Suppressor macrophage treated with lipopolysaccharide for 4 hours (primary cell): ENCODE measurements at regions not wholly inside any gene's neighbourhood (a gene's known extent, or its start where the extent isn't known, plus 50 kb on each side); places are given as distances from the start of the nearest gene placed in this dataset.
A peak's percentile ranks its signal among the peaks of the same experiment; 100 is the strongest.
"Not testable (repeated sequence)": the region's sequence is repeated elsewhere in the genome, so short reads cannot be mapped to it uniquely, and the experiment has no call there.

Experiments
- DNase-seq: peaks from one replicate; pipeline ENCODE4 v3.0.0-alpha.2; 2020

DNA sequence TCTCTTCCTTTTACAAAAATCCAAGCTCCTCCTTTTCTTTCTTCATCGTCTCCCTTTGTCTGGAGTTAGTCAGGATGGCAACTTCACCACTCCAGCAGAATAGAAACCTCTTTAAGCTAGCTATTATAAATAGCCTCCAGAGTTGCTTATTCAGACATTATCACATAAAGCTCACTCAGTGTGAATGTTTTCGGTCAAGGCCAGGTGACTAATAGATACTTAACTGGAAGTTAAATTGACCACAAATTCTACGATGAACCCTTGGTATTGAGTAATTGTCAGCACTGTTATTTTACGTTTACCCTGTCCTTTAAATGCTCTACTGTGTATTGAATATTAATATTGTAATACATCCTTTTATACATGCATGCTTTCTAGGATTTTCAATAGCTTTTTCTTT lies 340.4 kb downstream of the OTUD1 start:
- peak; percentile 2 for DNase-seq

GRCh38 chr10:23780331-23780730 lies 341.5 kb downstream of the OTUD1 start:
- peak; percentile 2 for DNase-seq

- no peak for DNase-seq
These were observed 347.7 kb downstream of the OTUD1 start for GRCh38 chr10:23786594-23786993.

DNA sequence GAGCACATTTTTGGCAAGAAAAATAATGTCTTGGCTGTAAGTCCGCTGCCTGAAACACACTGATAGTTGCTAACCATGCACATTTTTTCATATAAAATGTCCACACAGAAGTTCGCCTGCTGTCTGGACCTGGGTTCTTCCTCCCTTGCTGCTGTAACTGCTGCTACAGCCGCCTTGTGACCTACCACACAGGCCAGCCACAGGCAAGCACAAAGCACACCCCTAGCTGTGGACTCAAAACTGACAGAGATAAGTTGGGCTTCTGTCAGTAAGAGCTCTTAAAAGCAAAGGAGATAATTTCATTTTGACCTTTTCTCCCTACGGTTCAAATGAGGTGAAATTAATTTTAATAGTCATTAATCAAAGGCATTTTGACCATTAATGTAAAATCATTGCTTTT lies 354.7 kb downstream of the OTUD1 start:
- DNase-seq: no peak

- DNase-seq: not testable (repeated sequence)
These were observed 358.6 kb downstream of the OTUD1 start for GRCh38 chr10:23797452-23797851.

- DNase-seq: no peak
These were observed 365.2 kb downstream of the OTUD1 start for GRCh38 chr10:23804125-23804524.

- no peak for DNase-seq
These were observed 374.8 kb downstream of the OTUD1 start for GRCh38 chr10:23813687-23814086.

- DNase-seq: no peak
These were observed 379.6 kb downstream of the OTUD1 start for GRCh38 chr10:23818484-23818883.

- no peak for DNase-seq
These were observed 381.9 kb downstream of the OTUD1 start for GRCh38 chr10:23820792-23821191.

- DNase-seq: no peak
These were observed 384.1 kb upstream of the KIAA1217 start for GRCh38 chr10:23824822-23825221.

- no peak for DNase-seq
These were observed 382.5 kb upstream of the KIAA1217 start for GRCh38 chr10:23826421-23826820.

GRCh38 chr10:23829556-23829955 lies 379.4 kb upstream of the KIAA1217 start:
- no peak for DNase-seq

DNA sequence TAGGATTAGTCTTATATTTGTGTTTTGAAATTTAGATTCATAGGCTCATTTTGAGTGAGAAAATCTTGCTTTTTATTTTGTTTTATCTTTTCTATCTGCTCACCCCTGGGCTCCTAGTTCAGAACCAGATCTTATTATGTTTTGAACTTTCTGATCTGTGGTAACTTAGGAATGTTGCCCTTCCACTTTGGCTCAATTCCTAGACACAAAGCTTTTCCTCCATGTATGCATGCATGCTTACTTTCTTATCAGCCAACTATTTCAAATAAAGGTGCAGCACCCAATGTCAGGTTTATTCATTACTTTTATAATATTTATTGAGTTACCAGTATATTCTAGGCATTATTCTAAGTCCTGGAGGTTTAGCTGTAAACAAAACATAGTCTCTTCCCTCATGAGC lies 374.8 kb upstream of the KIAA1217 start:
- DNase-seq: no peak

GRCh38 chr10:23850631-23851030 lies 358.3 kb upstream of the KIAA1217 start:
- no peak for DNase-seq

DNA sequence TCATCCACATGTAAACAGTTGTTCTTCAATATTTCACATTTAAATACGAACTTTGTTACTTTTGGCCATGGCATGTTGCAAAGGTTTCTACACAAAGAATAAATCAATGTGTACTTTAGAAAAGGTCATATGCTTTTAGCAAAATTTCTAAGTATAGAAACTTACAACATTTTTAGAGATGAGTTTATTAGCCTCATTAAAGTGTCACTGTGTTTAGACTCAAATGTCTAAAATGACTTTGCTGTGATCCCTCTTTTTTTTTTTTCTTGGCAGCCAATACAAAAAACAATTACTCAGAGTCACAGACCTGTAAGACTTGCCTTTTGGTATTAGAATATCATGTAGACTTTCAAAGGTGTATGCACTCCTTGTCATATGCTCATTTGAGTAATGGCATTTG lies 349.3 kb upstream of the KIAA1217 start:
- no peak for DNase-seq

GRCh38 chr10:23864631-23865147 lies 344.2 kb upstream of the KIAA1217 start:
- no peak for DNase-seq

DNA sequence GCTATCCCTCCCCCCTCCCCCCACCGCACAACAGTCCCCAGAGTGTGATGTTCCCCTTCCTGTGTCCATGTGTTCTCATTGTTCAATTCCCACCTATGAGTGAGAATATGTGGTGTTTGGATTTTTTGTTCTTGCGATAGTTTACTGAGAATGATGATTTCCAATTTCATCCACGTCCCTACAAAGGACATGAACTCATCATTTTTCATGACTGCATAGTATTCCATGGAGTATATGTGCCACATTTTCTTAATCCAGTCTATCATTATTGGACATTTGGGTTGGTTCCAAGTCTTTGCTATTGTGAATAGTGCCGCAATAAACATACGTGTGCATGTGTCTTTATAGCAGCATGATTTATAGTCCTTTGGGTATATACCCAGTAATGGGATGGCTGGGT lies 342.0 kb upstream of the KIAA1217 start:
- DNase-seq: not testable (repeated sequence)

DNA sequence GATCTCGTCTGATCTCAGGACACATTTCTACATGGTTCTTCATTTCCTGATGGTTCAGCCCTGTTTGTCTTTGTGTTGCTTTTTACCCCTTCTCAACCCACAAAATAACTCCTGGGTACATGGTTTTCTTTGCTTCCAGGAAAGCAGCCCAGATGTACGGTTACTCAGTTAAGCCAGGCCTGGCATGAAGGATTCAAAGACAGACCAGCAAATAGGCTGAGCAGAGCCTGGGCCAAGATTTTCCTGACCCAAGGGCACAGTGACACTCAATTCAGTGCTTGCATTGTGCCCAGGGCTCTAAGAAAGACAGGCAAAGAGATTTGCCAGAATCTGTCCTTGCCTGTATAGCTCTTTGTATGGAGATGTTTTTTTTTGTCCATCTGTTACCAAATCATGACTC lies 340.8 kb upstream of the KIAA1217 start:
- DNase-seq: no peak

- DNase-seq: no peak
These were observed 339.4 kb upstream of the KIAA1217 start for GRCh38 chr10:23869548-23869947.

DNA sequence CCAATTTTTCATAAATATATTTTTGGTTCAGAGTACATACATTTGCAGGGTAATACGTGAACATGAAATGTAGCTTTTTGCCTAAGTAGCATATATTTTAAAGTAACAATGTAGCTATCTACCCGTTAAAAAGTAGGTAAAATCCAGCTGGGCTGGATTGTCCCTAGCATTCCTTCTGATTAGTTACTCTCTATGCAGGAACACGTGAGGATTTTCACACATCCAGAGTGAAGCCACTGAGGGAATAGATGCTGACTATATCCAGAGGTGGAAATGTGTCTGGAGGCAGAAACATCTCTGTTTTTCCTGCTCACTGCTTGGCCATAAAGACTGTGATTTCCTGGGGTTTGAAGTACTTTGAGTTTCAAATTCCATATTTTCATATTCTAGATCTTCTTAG lies 338.9 kb upstream of the KIAA1217 start:
- DNase-seq: no peak

GRCh38 chr10:23870651-23871610 lies 338.0 kb upstream of the KIAA1217 start:
- no peak for DNase-seq

GRCh38 chr10:23872290-23872689 lies 336.6 kb upstream of the KIAA1217 start:
- DNase-seq: no peak

DNA sequence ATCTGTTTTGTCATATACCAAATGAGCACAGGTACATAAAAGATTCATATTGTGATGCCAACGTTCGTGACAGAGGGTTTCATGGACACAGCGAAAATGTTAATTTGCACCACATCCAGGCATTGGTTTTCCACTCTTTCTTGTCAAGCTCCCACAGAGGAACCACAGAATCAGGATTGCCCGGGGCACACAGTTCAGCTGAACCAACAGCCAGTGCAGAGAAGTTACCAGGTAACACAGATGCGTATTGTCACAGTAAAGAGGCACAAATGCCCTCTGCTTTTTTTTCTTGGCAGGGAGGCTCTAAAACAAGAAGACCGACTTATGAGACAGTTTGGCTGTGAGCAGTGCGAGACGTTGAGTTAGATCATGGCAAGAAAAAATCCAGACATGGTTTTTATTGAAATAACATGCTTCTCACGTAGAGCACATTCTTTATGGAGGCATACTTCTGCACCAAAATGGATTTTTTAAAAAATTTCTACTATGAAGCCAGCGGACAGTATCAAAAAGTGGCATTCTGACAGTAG lies 331.1 kb upstream of the KIAA1217 start:
- DNase-seq: no peak

DNA sequence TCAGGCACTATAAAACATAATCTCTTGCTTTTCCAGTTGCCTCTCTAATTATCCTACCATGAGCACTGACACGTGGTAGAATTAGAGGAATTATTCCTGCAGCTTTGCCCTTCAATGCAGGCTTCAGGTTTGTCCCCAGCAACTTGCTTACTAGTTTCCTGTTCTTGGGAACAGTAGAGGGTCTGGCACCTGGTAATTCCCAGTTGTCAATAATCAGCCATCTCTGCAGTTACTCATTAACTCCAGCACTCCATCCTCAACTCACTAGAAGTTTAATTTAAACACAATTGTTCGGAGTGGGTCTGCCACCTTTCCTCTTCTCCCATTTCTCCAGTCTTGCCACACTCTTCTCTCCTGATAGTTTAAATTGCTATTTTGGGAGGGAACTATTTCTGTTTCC lies 324.3 kb upstream of the KIAA1217 start:
- DNase-seq: no peak
